ENCODE measurements at regions not wholly inside any gene's neighbourhood (a gene's known extent, or its start where the extent isn't known, plus 50 kb on each side); places are given as distances from the start of the nearest gene placed in this dataset.

GRCh38 chr4:156581282-156582063, 390.1 kb downstream of the PDGFC start:
- in situ Hi-C loops (cut with MboI; ENCODE audit: low pct_unique_long_range_greater_than_20kb in 2 of 9, low sequenced_read_pairs in 9 of 9, unreplicated experiment in 9 of 9) = no loop called here
- WGBS, 10 experiments = 0 to 81% (median 66%) methylated on average over 1 to 3 of the region's 3 CpGs
- H3K4me1 ChIP-seq (replicated peaks in 1 of 2) = no peaks in the 10 kb centered on the region
- no peak overlapping the region for H3K4me3 ChIP-seq
- no peak overlapping the region for H3K27ac ChIP-seq
- no peak for ATAC-seq (replicated peaks in 6 of 8)

GRCh38 chr4:156578713-156579112, 392.9 kb downstream of the PDGFC start:
- Histone ChIP-seq H3K4me3 (no peak overlapping the region), H3K27ac (no peak overlapping the region), H3K4me1 (replicated peaks in 1 of 2) (no peaks in the 10 kb centered on the region)
- in situ Hi-C loops (cut with MboI; ENCODE audit: low pct_unique_long_range_greater_than_20kb in 2 of 9, low sequenced_read_pairs in 9 of 9, unreplicated experiment in 9 of 9) = no loop called here
- no peak for ATAC-seq (replicated peaks in 6 of 8)

- 60 to 100% (median 88%) methylated on average over 1 to 4 of the region's 4 CpGs for WGBS, 10 experiments
- no peak overlapping the region for H3K27ac ChIP-seq
- H3K4me1 ChIP-seq (replicated peaks in 1 of 2) = no peaks in the 10 kb centered on the region
- no peak overlapping the region for H3K4me3 ChIP-seq
- in situ Hi-C loops (cut with MboI; ENCODE audit: low pct_unique_long_range_greater_than_20kb in 2 of 9, low sequenced_read_pairs in 9 of 9, unreplicated experiment in 9 of 9) = no loop called here
- no peak for ATAC-seq (replicated peaks in 6 of 8)
Observed at GRCh38 chr4:156578005-156578404, 393.6 kb downstream of the PDGFC start.

- in situ Hi-C loops (cut with MboI; ENCODE audit: low pct_unique_long_range_greater_than_20kb in 2 of 9, low sequenced_read_pairs in 9 of 9, unreplicated experiment in 9 of 9) = no loop called here
- 69 to 100% (median 94%) methylated on average over 1 to 2 of the region's 2 CpGs; no CpG with 5 or more reads in 2 of the 10 experiments for WGBS, 10 experiments
Observed at GRCh38 chr4:156576946-156577345, 394.7 kb downstream of the PDGFC start.

GRCh38 chr4:156575430-156576073, 396.0 kb downstream of the PDGFC start:
- ATAC-seq (replicated peaks in 6 of 8) = no peak
- in situ Hi-C loops (cut with MboI; ENCODE audit: low pct_unique_long_range_greater_than_20kb in 2 of 9, low sequenced_read_pairs in 9 of 9, unreplicated experiment in 9 of 9) = no loop called here
- Histone ChIP-seq H3K4me1 (replicated peaks in 1 of 2) (peaks cover 0 to 6% of the 10 kb centered on the region in 2 donors), H3K27ac (no peak overlapping the region), H3K4me3 (no peak overlapping the region)
- 70 to 100% (median 92%) methylated on average over 1 to 6 of the region's 6 CpGs for WGBS, 10 experiments

More at GRCh38 chr4:156576946-156577345, 394.7 kb downstream of the PDGFC start:
- no peak for ATAC-seq (replicated peaks in 6 of 8)
- no peak overlapping the region for H3K27ac ChIP-seq
- H3K4me1 ChIP-seq (replicated peaks in 1 of 2) = peaks cover 0 to 6% of the 10 kb centered on the region in 2 donors
- no peak overlapping the region for H3K4me3 ChIP-seq

GRCh38 chr4:156571146-156571545, 400.5 kb downstream of the PDGFC start:
- Histone ChIP-seq H3K4me1 (replicated peaks in 1 of 2) (peaks cover 0 to 6% of the 10 kb centered on the region in 2 donors), H3K27ac (no peak overlapping the region), H3K4me3 (no peak overlapping the region)
- no peak for ATAC-seq (replicated peaks in 6 of 8)
- in situ Hi-C loops (cut with MboI; ENCODE audit: low pct_unique_long_range_greater_than_20kb in 2 of 9, low sequenced_read_pairs in 9 of 9, unreplicated experiment in 9 of 9) = no loop called here
- WGBS, 10 experiments = 20 to 100% (median 74%) methylated on average over 1 to 4 of the region's 5 CpGs; no CpG with 5 or more reads in 5 of the 10 experiments

- 46 to 100% (median 93%) methylated on average over 1 to 2 of the region's 2 CpGs; no CpG with 5 or more reads in 1 of the 10 experiments for WGBS, 10 experiments
- Histone ChIP-seq H3K27ac (no peak overlapping the region), H3K4me3 (no peak overlapping the region), H3K4me1 (replicated peaks in 1 of 2) (peaks cover 0 to 6% of the 10 kb centered on the region in 2 donors)
- ATAC-seq (replicated peaks in 6 of 8) = no peak
- in situ Hi-C loops (cut with MboI; ENCODE audit: low pct_unique_long_range_greater_than_20kb in 2 of 9, low sequenced_read_pairs in 9 of 9, unreplicated experiment in 9 of 9) = no loop called here
Observed at GRCh38 chr4:156569535-156569934, 402.1 kb downstream of the PDGFC start.

GRCh38 chr4:156568484-156568883, 403.1 kb downstream of the PDGFC start:
- H3K27ac ChIP-seq = no peak overlapping the region
- 0 to 47% (median 35%) methylated on average over 1 to 2 of the region's 2 CpGs; no CpG with 5 or more reads in 1 of the 10 experiments for WGBS, 10 experiments
- H3K4me1 ChIP-seq (replicated peaks in 1 of 2) = peaks cover 0 to 6% of the 10 kb centered on the region in 2 donors
- peak in 1 of 8 experiments; percentile 17 for ATAC-seq (replicated peaks in 6 of 8)
- in situ Hi-C loops (cut with MboI; ENCODE audit: low pct_unique_long_range_greater_than_20kb in 2 of 9, low sequenced_read_pairs in 9 of 9, unreplicated experiment in 9 of 9) = no loop called here
- no peak overlapping the region for H3K4me3 ChIP-seq

GRCh38 chr4:156568041-156568440, 403.6 kb downstream of the PDGFC start:
- in situ Hi-C loops (cut with MboI; ENCODE audit: low pct_unique_long_range_greater_than_20kb in 2 of 9, low sequenced_read_pairs in 9 of 9, unreplicated experiment in 9 of 9) = no loop called here

GRCh38 chr4:156560701-156561100, 410.9 kb downstream of the PDGFC start:
- Histone ChIP-seq H3K4me1 (replicated peaks in 1 of 2) (no peaks in the 10 kb centered on the region), H3K27ac (no peak overlapping the region), H3K4me3 (no peak overlapping the region)
- in situ Hi-C loops (cut with MboI; ENCODE audit: low pct_unique_long_range_greater_than_20kb in 2 of 9, low sequenced_read_pairs in 9 of 9, unreplicated experiment in 9 of 9) = no loop called here
- no peak for ATAC-seq (replicated peaks in 6 of 8)
- WGBS, 10 experiments = 70 to 100% (median 92%) methylated on average over 1 to 2 of the region's 2 CpGs; no CpG with 5 or more reads in 2 of the 10 experiments

More at GRCh38 chr4:156568041-156568440, 403.6 kb downstream of the PDGFC start:
- 43 to 100% (median 79%) methylated on average over 3 to 4 of the region's 4 CpGs for WGBS, 10 experiments
- H3K4me3 ChIP-seq = no peak overlapping the region
- ATAC-seq (replicated peaks in 6 of 8) = no peak
- no peak overlapping the region for H3K27ac ChIP-seq
- peaks cover 0 to 6% of the 10 kb centered on the region in 2 donors for H3K4me1 ChIP-seq (replicated peaks in 1 of 2)

GRCh38 chr4:156559346-156559745, 412.3 kb downstream of the PDGFC start:
- WGBS, 10 experiments = 3 to 100% (median 73%) methylated on average over 2 to 3 of the region's 3 CpGs
- ATAC-seq (replicated peaks in 6 of 8) = no peak
- no peaks in the 10 kb centered on the region for H3K4me1 ChIP-seq (replicated peaks in 1 of 2)
- H3K27ac ChIP-seq = no peak overlapping the region
- in situ Hi-C loops (cut with MboI; ENCODE audit: low pct_unique_long_range_greater_than_20kb in 2 of 9, low sequenced_read_pairs in 9 of 9, unreplicated experiment in 9 of 9) = no loop called here
- no peak overlapping the region for H3K4me3 ChIP-seq

GRCh38 chr4:156558373-156559025, 413.1 kb downstream of the PDGFC start:
- WGBS, 10 experiments = 27 to 100% (median 91%) methylated on average over 1 to 6 of the region's 7 CpGs; no CpG with 5 or more reads in 2 of the 10 experiments
- peak in 1 of 8 experiments; percentile 69 for ATAC-seq (replicated peaks in 6 of 8)
- no peak overlapping the region for H3K4me3 ChIP-seq
- no peaks in the 10 kb centered on the region for H3K4me1 ChIP-seq (replicated peaks in 1 of 2)
- in situ Hi-C loops (cut with MboI; ENCODE audit: low pct_unique_long_range_greater_than_20kb in 2 of 9, low sequenced_read_pairs in 9 of 9, unreplicated experiment in 9 of 9) = no loop called here
- no peak overlapping the region for H3K27ac ChIP-seq

GRCh38 chr4:156557920-156558319, 413.7 kb downstream of the PDGFC start:
- ATAC-seq (replicated peaks in 6 of 8) = no peak
- in situ Hi-C loops (cut with MboI; ENCODE audit: low pct_unique_long_range_greater_than_20kb in 2 of 9, low sequenced_read_pairs in 9 of 9, unreplicated experiment in 9 of 9) = no loop called here
- Histone ChIP-seq H3K27ac (no peak overlapping the region), H3K4me1 (replicated peaks in 1 of 2) (no peaks in the 10 kb centered on the region), H3K4me3 (no peak overlapping the region)
- 100% methylated on average over 1 of the region's 3 CpGs; no CpG with 5 or more reads in 8 of the 10 experiments for WGBS, 10 experiments

Measured in motor neuron (in vitro differentiated cells).